GM21737 (cell line): ENCODE measurements at regions not wholly inside any gene's neighbourhood (a gene's known extent, or its start where the extent isn't known, plus 50 kb on each side); places are given as distances from the start of the nearest gene placed in this dataset.

Experiments
- ATAC-seq: cut with Tn5 transposase; IDR thresholded peaks from one replicate; pipeline ENCODE4 v1.9.1; 2021; ENCODE audit warnings: mild to moderate bottlenecking, moderate library complexity; ENCODE audit not compliant: unreplicated experiment

DNA sequence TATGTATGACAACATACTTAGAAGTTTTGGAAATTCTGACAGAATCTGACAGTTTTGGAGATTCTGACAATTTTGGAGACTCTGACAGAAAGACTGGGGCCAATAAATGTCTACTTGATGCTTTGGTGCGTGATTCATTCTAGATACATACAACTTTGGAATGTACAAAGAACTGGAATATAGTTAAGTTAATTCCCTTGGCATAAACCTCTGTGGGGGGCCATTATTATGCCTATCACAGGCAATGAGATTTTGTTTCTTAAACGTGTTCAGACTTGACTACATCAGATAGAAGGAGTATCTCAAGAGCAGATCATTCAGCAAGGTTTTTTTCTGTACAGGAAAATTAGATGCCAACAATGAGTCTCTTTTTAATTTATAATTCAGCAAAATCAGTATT is 617.6 kb upstream of the ZNF717 start:
- ATAC-seq, result no peak

- no peak for ATAC-seq
Observed at GRCh38 chr3:76403556-76403955, 618.2 kb upstream of the ZNF717 start.

GRCh38 chr3:76405196-76405595 is 619.8 kb upstream of the ZNF717 start:
- ATAC-seq, result no peak

GRCh38 chr3:76410762-76411281 is 625.5 kb upstream of the ZNF717 start:
- ATAC-seq, result no peak

GRCh38 chr3:76415384-76415783 is 624.5 kb upstream of the ROBO2 start:
- ATAC-seq, result no peak

GRCh38 chr3:76429581-76430177 is 610.2 kb upstream of the ROBO2 start:
- ATAC-seq, result no peak

DNA sequence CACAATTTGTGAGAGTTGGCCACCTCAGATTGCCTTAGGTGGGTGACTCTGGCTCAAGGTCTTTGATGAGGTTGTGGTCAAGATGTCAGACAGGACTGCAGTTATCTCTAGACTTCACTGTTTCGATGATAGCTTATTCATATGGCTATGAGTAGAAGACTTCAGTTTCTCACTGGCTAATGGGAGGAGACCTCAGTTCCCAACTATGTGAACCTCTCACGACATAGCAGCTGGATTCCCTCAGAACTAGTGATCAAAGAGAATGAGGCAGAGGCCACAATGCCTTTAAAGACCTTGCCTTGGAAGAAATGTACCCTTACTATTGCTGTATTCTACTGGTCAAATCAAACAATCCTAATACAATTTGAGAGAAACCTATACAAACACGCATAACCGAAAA is 607.5 kb upstream of the ROBO2 start:
- ATAC-seq, result no peak

DNA sequence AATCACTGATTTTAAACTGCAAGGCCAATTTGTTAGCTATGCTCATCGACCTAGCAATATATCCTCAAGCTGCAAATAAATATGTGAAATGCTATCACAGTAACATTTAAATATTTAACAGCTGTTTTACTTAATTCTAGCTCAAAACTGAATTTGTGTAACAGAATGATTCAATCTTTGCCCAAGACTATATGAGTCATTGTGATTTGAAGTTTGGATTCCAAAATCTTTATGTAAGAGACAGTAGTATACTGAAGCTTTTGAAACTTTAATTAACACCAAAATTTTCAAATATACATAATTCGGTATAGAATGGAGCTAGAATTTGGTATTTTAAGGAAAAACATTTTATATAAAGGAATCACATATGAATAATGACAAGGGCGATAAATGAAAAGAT is 603.0 kb upstream of the ROBO2 start:
- no peak for ATAC-seq

DNA sequence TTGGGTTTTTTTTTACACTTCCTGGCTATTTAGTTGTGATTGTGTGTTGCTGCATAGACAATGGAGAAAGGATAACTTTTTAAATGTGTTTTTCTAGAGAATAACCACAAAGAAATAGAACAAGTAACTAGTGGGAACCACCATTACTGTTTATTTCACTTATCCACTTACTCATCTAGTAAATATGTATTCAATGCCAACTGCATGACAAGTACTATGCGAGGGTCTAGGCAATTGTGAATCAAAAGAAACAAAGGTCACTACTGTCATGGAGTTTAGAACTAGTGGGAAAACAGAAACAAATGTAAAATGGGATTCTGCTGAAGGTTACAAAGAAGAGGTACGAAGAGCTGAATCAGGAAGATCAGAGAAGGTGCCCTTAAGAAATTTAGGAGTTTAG is 600.9 kb upstream of the ROBO2 start:
- no peak for ATAC-seq

DNA sequence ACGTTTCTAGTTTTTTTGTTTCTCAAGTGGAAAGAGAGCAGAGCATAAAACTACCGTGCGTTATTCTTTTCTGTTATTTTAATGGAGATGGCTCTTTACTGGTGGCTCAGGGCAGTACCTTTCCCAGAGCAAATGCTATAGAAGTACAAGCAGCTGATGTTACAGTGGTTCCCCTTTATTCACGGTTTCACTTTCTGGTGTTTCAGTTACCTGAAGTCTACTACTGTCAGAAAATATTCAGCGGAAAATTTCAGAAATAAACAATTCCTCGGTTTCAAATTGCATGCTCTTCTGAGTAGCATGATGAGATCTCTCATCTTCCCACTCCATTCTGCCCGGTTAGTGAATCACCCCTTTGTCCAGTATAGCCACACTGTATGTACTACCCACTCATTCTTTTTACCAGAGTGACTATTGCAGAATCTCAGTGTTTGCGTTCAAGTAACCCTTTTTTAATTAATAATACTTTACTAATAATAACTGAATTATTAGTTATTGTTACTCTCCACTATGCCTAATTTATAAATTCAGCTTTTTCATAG is 597.5 kb upstream of the ROBO2 start:
- no peak for ATAC-seq

DNA sequence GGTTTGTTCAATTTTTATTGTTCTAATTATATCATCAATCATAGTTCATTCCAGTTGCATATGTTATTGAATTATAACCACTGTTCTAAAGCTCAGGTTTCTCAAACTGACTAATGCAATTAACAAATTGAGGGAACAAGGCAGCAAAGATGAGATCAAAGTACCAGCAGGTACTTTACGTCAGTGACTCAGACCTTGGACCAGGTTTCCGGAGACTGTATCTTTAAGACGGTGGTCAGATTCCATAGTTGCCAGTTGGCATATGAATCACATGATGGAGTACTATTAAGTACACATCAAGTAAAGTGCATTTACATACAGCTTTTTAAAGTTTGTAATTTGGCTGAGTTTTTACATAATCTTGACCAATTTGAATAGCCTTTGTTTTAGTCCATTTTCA is 583.6 kb upstream of the ROBO2 start:
- ATAC-seq, result no peak

GRCh38 chr3:76463501-76463900 is 576.4 kb upstream of the ROBO2 start:
- no peak for ATAC-seq

- no peak for ATAC-seq
Observed at GRCh38 chr3:76470285-76470684, 569.6 kb upstream of the ROBO2 start.

- no peak for ATAC-seq
Observed at GRCh38 chr3:76474632-76475031, 565.3 kb upstream of the ROBO2 start.

- ATAC-seq, result no peak
Observed at GRCh38 chr3:76479161-76479650, 560.7 kb upstream of the ROBO2 start.

DNA sequence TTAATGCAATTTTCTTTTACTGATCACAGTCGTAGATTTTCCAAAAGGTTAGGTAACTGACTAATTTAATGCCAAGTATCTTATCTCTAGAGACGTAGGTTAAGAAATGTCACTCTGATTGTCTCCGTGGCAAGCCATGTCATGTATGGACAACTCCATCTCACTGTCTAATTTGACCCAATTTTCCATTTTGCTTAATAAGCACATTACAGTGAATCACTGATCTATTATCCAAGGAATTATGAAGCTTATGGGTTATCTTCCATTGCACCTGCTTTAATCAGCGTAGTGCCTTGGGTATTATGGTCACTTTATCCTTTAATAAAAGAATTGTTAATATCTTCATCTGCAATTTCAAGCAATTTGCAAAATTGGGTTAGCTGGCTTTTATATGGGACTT is 557.4 kb upstream of the ROBO2 start:
- ATAC-seq, result no peak

DNA sequence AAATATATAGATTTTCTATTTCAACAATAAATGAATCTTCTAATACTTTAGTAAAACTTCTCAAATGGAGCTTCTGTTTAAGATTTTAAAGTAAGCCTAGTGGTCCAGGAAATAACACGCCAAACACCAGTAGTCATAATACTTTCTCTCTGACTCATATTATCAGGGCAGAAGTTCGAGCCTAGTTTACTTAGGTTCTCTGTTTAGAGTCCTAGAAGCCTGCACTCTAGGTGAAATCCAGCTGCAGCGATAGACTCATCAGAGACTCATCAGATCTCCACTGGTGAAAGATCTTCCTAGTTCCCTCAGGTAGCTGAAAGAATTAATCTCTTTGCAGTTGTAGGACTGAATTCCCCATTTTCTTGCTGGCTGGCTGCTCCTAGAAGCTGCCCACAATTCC is 552.5 kb upstream of the ROBO2 start:
- ATAC-seq, result no peak

DNA sequence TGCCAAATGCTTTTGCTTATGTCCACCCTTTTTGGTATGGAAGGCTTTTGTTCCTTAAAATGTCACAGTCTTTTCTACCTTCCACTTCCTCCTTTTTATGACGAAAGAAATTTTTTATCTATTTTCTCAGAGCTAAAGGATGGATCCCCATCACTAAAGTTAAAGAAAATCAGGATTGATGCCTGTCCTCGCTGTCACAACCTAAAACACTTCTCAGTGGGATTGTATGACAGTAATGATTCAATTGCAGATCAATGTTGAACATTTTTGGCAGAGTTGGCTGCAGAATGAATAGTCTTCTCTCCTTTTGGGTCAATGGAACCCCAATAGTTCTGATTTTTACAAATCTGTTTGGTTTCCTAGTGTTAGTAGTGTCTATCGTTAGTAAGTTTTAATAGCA is 549.8 kb upstream of the ROBO2 start:
- no peak for ATAC-seq

GRCh38 chr3:76495216-76495615 is 544.7 kb upstream of the ROBO2 start:
- ATAC-seq, result no peak

DNA sequence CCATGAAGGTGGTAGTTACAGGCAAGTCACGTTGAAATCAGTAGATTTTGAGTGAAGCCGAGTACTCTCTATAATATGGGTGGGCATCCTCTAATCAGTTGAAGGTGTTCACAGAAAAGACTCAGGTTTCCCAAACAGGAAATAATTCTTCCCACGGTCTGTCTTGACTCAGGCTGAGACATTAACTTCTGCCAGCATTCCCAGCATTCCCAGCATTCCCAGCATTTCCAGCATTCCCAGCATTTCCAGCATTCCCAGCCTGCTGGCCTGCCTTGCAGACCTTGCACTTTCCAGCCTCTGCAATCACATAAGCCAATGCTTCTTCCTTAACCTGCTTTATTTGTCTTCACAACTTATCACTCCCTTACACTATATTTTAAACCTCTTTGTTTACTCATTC is 542.3 kb upstream of the ROBO2 start:
- ATAC-seq, result no peak

- no peak for ATAC-seq
Observed at GRCh38 chr3:76500746-76501275, 539.1 kb upstream of the ROBO2 start.

- no peak for ATAC-seq
Observed at GRCh38 chr3:76501315-76501714, 538.6 kb upstream of the ROBO2 start.

DNA sequence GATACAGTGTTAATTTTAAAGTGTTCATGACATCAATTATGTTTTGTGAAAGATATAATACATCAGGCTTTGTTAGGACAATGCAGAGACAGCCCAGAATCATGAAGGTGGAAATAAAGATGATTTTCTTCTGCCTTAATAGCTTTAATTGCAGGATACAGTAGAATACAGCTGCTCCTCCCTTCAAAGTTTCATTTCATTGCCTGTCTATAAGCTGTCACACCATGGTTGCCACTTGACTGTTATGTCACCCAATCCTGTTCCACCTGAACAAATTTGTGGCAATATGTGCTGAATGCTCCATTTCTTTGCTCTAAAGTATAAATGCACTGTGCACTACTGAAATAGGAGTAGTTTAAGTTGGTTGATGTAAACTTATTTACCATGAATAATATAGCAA is 537.8 kb upstream of the ROBO2 start:
- no peak for ATAC-seq
